ENCODE measurements at regions not wholly inside any gene's neighbourhood (a gene's known extent, or its start where the extent isn't known, plus 50 kb on each side); places are given as distances from the start of the nearest gene placed in this dataset.

DNA sequence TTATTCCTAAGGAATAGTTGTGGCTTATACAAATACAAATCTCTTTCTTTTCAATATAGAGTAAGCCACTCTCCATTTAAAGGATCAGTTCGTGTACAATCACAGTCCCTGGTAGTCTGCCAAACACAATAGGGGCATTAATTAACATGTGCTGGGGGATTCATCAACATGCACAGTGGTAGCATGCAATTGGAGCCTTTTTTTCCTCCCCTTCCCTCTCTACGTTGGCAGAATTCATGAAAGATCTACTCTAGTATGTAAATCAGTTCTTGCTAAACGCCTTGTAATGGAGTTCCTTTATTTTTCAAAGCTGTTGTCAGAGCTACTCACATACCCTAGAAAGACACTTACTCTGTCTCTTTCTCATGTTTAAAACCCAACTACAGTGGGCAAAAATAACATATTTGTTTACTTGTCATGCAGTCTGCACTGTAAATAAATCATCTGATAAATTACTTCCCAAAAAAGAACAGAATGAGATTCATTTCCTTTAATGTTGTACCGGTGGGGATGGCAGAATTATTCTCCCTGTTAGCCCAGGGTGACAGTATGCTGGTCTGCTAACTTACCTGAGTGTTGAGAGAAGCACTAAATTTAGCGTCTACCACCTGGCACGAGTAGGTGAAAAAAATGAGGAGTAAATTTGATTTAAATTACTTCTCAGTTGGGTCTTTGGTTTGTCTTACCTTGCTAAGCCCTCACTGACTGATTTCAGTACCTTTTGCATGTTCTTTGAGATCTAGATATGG, 341.5 kb upstream of the CCNH start:
- Histone ChIP-seq H3K9me3 (ENCODE audit: low read depth, low read length) (no peaks in the 10 kb centered on the region), H3K27ac (no peak overlapping the region), H3K9ac (ENCODE audit: insufficient read length) (no peak overlapping the region), H3K36me3 (ENCODE audit: insufficient read depth, low read length) (no peaks in the 10 kb centered on the region), H3K4me3 (no peak overlapping the region)
- TF ChIP-seq POLR2AphosphoS5 (IDR thresholded peaks at IDR 0.05; ENCODE audit: borderline replicate concordance, low read depth, low read length): no peak
- no peak for TF ChIP-seq EZH2 (IDR thresholded peaks at IDR 0.05)
- no peak for DNase-seq (ENCODE audit: low read depth, low spot score)

DNA sequence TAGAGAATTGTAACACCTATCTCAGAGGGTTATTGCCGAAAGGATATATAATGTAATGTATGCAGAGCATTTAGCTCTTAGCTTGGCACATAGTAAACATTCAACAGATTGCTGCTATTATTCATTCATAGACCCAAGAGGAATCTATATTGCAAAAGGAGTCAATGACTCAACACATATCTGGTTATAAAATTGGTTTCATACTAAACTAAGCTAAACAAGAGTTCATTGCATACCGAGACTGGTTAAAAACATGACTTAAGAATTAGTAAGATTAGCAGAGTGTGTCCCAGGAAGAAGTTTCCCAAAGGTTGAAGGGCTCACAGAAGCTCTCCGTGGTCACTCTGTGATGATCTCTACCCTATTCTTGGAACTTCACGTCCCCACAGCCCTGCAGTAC, 339.6 kb upstream of the CCNH start:
- H3K9ac ChIP-seq (ENCODE audit: insufficient read length): no peak overlapping the region
- H3K4me3 ChIP-seq: no peak overlapping the region
- DNase-seq (ENCODE audit: low read depth, low spot score): no peak
- no peaks in the 10 kb centered on the region for H3K36me3 ChIP-seq (ENCODE audit: insufficient read depth, low read length)
- no peak overlapping the region for H3K27ac ChIP-seq
- no peaks in the 10 kb centered on the region for H3K9me3 ChIP-seq (ENCODE audit: low read depth, low read length)
- TF ChIP-seq POLR2AphosphoS5 (IDR thresholded peaks at IDR 0.05; ENCODE audit: borderline replicate concordance, low read depth, low read length) (no peak), FOXP2 (optimal IDR thresholded peaks at IDR 0.05; ENCODE audit: control extremely low read depth, extremely low read length, insufficient read depth) (no peak), EZH2 (IDR thresholded peaks at IDR 0.05) (no peak)

DNA sequence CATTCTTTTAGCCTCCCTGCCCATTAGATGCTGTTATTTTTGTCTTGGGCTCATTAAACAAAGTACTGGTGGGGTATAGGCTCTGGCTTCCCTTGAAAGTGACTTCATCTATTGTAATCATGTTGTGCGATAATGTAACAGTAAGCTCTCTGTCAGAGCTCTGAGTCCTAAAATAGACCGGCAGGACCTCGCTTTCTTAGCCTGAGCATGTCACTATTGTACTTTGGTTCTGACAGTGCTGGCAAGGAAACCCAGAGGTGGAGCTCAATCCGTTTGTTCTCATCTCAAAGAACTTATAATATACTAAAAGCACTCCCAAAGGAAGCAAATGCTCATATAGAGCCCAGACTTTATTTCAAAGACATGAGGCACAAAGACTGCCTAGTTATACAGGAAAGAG, 339.1 kb upstream of the CCNH start:
- TF ChIP-seq EZH2 (IDR thresholded peaks at IDR 0.05) (no peak), FOXP2 (optimal IDR thresholded peaks at IDR 0.05; ENCODE audit: control extremely low read depth, extremely low read length, insufficient read depth) (no peak), POLR2AphosphoS5 (IDR thresholded peaks at IDR 0.05; ENCODE audit: borderline replicate concordance, low read depth, low read length) (no peak)
- no peaks in the 10 kb centered on the region for H3K9me3 ChIP-seq (ENCODE audit: low read depth, low read length)
- H3K4me3 ChIP-seq: no peak overlapping the region
- no peak for DNase-seq (ENCODE audit: low read depth, low spot score)
- H3K36me3 ChIP-seq (ENCODE audit: insufficient read depth, low read length): no peaks in the 10 kb centered on the region
- H3K9ac ChIP-seq (ENCODE audit: insufficient read length): no peak overlapping the region
- H3K27ac ChIP-seq: no peak overlapping the region

DNA sequence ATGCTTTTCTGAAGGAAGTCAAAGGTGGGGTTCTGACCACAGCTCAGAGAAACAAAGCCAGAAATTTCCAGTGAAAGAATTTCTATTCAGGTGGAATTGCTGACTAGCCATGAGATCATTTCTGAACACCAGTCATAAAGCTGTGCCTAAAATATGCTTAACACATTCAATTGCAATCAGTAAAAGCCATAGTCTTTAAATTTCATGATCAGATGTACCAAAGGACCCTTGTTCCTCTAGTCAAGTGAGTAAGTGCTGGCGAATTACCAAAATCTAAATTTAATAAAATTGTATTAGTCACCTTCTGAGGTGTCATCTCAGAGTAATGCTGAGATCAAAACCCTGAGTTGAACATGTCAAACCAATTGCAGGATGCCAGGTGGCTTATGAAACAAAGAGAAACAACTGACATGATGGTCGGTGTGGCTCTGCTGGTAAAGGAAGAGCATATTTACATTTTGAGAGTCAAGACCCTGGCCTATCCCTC, 334.2 kb upstream of the CCNH start:
- Histone ChIP-seq H3K9ac (ENCODE audit: insufficient read length) (no peak overlapping the region), H3K9me3 (ENCODE audit: low read depth, low read length) (no peaks in the 10 kb centered on the region), H3K4me3 (no peak overlapping the region), H3K27ac (no peak overlapping the region), H3K36me3 (ENCODE audit: insufficient read depth, low read length) (no peaks in the 10 kb centered on the region)
- DNase-seq (ENCODE audit: low read depth, low spot score): no peak
- TF ChIP-seq POLR2AphosphoS5 (IDR thresholded peaks at IDR 0.05; ENCODE audit: borderline replicate concordance, low read depth, low read length) (no peak), EZH2 (IDR thresholded peaks at IDR 0.05) (no peak), FOXP2 (optimal IDR thresholded peaks at IDR 0.05; ENCODE audit: control extremely low read depth, extremely low read length, insufficient read depth) (no peak)

DNA sequence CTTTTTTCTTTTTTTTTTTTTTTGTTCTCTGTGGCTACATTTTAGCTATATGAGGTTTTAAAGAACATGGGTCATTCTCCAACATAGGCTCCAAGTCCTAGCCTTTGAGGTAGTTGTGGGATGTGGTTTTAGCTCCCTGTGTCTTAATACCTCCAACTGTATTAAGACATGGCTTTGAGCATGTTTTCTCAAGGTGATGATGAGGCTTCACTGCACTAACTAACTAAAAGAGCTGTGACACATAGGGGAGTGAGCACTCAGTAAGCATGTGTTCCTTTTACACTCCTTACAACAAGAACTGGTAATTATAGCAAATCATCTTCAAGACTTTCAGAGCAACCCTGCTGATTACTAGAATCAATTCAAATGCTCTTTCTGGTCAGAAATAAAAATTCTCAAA, 333.6 kb upstream of the CCNH start:
- no peak overlapping the region for H3K9ac ChIP-seq (ENCODE audit: insufficient read length)
- DNase-seq (ENCODE audit: low read depth, low spot score): no peak
- H3K36me3 ChIP-seq (ENCODE audit: insufficient read depth, low read length): no peaks in the 10 kb centered on the region
- no peak overlapping the region for H3K4me3 ChIP-seq
- no peak overlapping the region for H3K27ac ChIP-seq
- no peak for TF ChIP-seq POLR2AphosphoS5 (IDR thresholded peaks at IDR 0.05; ENCODE audit: borderline replicate concordance, low read depth, low read length)
- no peak for TF ChIP-seq EZH2 (IDR thresholded peaks at IDR 0.05)
- TF ChIP-seq FOXP2 (optimal IDR thresholded peaks at IDR 0.05; ENCODE audit: control extremely low read depth, extremely low read length, insufficient read depth): no peak
- H3K9me3 ChIP-seq (ENCODE audit: low read depth, low read length): no peaks in the 10 kb centered on the region

DNA sequence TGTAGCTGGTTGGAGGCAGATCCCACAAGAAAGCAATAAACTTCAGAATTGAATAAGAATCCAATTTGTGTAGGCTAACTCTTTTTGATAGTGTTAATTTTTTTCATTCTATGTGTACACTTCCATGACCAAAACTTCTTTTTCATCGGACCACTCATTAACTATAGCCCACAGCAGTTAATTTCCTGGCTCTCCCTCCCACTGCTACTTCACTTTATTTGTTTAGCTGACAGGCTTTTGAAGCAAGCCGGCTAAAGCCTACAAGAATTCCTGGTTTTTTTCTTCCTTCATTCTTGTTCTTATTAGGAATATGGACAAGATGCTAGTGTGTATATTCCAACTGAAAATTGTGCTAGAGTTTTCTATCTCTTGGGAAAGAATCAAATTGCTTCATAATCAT, 329.2 kb upstream of the CCNH start:
- no peak overlapping the region for H3K4me3 ChIP-seq
- DNase-seq (ENCODE audit: low read depth, low spot score): no peak
- TF ChIP-seq FOXP2 (optimal IDR thresholded peaks at IDR 0.05; ENCODE audit: control extremely low read depth, extremely low read length, insufficient read depth): no peak
- TF ChIP-seq POLR2AphosphoS5 (IDR thresholded peaks at IDR 0.05; ENCODE audit: borderline replicate concordance, low read depth, low read length): no peak
- no peak for TF ChIP-seq EZH2 (IDR thresholded peaks at IDR 0.05)

DNA sequence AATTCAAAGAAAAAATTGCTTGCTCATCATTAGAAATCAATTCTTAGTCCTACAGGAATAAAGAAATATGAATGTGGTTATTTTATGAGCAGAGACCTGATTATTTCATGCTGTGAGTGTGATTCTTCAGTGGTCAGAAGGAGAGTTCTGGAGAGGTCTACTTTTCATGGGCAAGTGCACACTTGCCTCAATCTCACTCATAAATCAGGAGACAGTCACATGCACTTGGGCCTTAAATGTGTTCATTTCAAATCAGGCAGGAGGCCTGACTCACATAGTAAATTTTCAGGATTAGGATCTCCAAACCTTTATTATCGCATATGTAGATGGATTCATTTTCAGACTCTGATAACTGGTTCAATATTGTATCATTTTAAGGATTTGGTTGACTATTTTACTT, 323.2 kb upstream of the CCNH start:
- Histone ChIP-seq H3K9me3 (ENCODE audit: low read depth, low read length) (no peaks in the 10 kb centered on the region), H3K9ac (ENCODE audit: insufficient read length) (no peak overlapping the region), H3K4me3 (no peak overlapping the region), H3K27ac (no peak overlapping the region), H3K36me3 (ENCODE audit: insufficient read depth, low read length) (no peaks in the 10 kb centered on the region)
- no peak for DNase-seq (ENCODE audit: low read depth, low spot score)
- no peak for TF ChIP-seq FOXP2 (optimal IDR thresholded peaks at IDR 0.05; ENCODE audit: control extremely low read depth, extremely low read length, insufficient read depth)

More for the DNA sequence above, 329.2 kb upstream of the CCNH start:
- H3K9ac ChIP-seq (ENCODE audit: insufficient read length): no peak overlapping the region
- no peaks in the 10 kb centered on the region for H3K36me3 ChIP-seq (ENCODE audit: insufficient read depth, low read length)
- H3K9me3 ChIP-seq (ENCODE audit: low read depth, low read length): no peaks in the 10 kb centered on the region
- H3K27ac ChIP-seq: no peak overlapping the region

DNA sequence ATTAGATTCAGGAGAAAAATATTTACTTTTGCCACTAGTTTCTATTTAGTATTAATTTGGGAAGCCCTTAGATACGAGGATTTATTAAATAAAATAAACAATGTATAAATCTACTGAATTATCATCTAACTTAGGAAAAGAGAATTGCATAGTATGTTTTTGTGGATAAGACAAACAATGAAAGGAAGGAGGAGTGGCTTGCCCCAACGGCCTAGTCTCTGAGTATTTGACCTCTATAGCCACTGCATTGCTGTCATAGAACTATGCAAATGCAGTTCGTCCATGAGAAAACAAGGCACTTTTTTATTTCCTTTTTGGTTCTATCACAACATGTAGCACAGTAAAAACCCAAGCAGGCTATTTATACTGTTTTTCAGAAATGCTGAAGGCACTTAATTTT, 321.2 kb upstream of the CCNH start:
- Histone ChIP-seq H3K9me3 (ENCODE audit: low read depth, low read length) (no peaks in the 10 kb centered on the region), H3K36me3 (ENCODE audit: insufficient read depth, low read length) (no peaks in the 10 kb centered on the region), H3K4me3 (no peak overlapping the region), H3K27ac (no peak overlapping the region), H3K9ac (ENCODE audit: insufficient read length) (no peak overlapping the region)
- TF ChIP-seq POLR2AphosphoS5 (IDR thresholded peaks at IDR 0.05; ENCODE audit: borderline replicate concordance, low read depth, low read length) (no peak), EZH2 (IDR thresholded peaks at IDR 0.05) (no peak), FOXP2 (optimal IDR thresholded peaks at IDR 0.05; ENCODE audit: control extremely low read depth, extremely low read length, insufficient read depth) (no peak)
- no peak for DNase-seq (ENCODE audit: low read depth, low spot score)
